ENCODE measurements at regions not wholly inside any gene's neighbourhood (a gene's known extent, or its start where the extent isn't known, plus 50 kb on each side); places are given as distances from the start of the nearest gene placed in this dataset.

- no peak overlapping the region for H3K27ac Mint-ChIP-seq
- peaks cover 2% of the 10 kb centered on the region for H3K4me1 Mint-ChIP-seq (ENCODE audit: low read depth)
- peaks cover 3% of the 10 kb centered on the region for H3K27me3 Mint-ChIP-seq (ENCODE audit: low read depth)
- H3K4me3 Mint-ChIP-seq: no peak overlapping the region
- H3K36me3 Mint-ChIP-seq (ENCODE audit: low read depth): peaks cover 2% of the 10 kb centered on the region
- H3K9me3 Mint-ChIP-seq: peaks cover 14% of the 10 kb centered on the region
These were observed 862.0 kb upstream of the ID2 start for GRCh38 chr2:7819850-7820249.

- H3K36me3 Mint-ChIP-seq (ENCODE audit: low read depth): no peaks in the 10 kb centered on the region
- peak overlapping the region; percentile 15 for H3K27ac Mint-ChIP-seq
- H3K4me1 Mint-ChIP-seq (ENCODE audit: low read depth): peaks cover 21% of the 10 kb centered on the region
- H3K27me3 Mint-ChIP-seq (ENCODE audit: low read depth): no peaks in the 10 kb centered on the region
- H3K9me3 Mint-ChIP-seq: peaks cover 12% of the 10 kb centered on the region
- H3K4me3 Mint-ChIP-seq: no peak overlapping the region
These were observed 857.6 kb upstream of the ID2 start for GRCh38 chr2:7824211-7824610.

- peaks cover 21% of the 10 kb centered on the region for H3K4me1 Mint-ChIP-seq (ENCODE audit: low read depth)
These were observed 856.1 kb upstream of the ID2 start for GRCh38 chr2:7825591-7826312.

GRCh38 chr2:7826656-7827055, 855.2 kb upstream of the ID2 start:
- Mint-ChIP-seq H3K9me3 (peaks cover 10% of the 10 kb centered on the region), H3K36me3 (ENCODE audit: low read depth) (no peaks in the 10 kb centered on the region), H3K27ac (peak overlapping the region; percentile 79), H3K4me1 (ENCODE audit: low read depth) (peaks cover 21% of the 10 kb centered on the region), H3K4me3 (peak overlapping the region; percentile 50), H3K27me3 (ENCODE audit: low read depth) (no peaks in the 10 kb centered on the region)

More at GRCh38 chr2:7825591-7826312, 856.1 kb upstream of the ID2 start:
- Mint-ChIP-seq H3K9me3 (peaks cover 7% of the 10 kb centered on the region), H3K27me3 (ENCODE audit: low read depth) (no peaks in the 10 kb centered on the region), H3K36me3 (ENCODE audit: low read depth) (no peaks in the 10 kb centered on the region), H3K4me3 (no peak overlapping the region), H3K27ac (peak overlapping the region; percentile 69)

GRCh38 chr2:7829241-7829640, 852.6 kb upstream of the ID2 start:
- H3K4me1 Mint-ChIP-seq (ENCODE audit: low read depth): peaks cover 21% of the 10 kb centered on the region
- no peak overlapping the region for H3K4me3 Mint-ChIP-seq
- no peaks in the 10 kb centered on the region for H3K27me3 Mint-ChIP-seq (ENCODE audit: low read depth)
- no peak overlapping the region for H3K27ac Mint-ChIP-seq
- peaks cover 11% of the 10 kb centered on the region for H3K9me3 Mint-ChIP-seq
- no peaks in the 10 kb centered on the region for H3K36me3 Mint-ChIP-seq (ENCODE audit: low read depth)

GRCh38 chr2:7830616-7831015, 851.2 kb upstream of the ID2 start:
- no peak overlapping the region for H3K27ac Mint-ChIP-seq
- H3K4me1 Mint-ChIP-seq (ENCODE audit: low read depth): peaks cover 23% of the 10 kb centered on the region
- no peaks in the 10 kb centered on the region for H3K27me3 Mint-ChIP-seq (ENCODE audit: low read depth)

GRCh38 chr2:7835151-7835550, 846.7 kb upstream of the ID2 start:
- peak overlapping the region; percentile 17 for H3K27ac Mint-ChIP-seq
- H3K9me3 Mint-ChIP-seq: peaks cover 8% of the 10 kb centered on the region
- H3K36me3 Mint-ChIP-seq (ENCODE audit: low read depth): no peaks in the 10 kb centered on the region
- peaks cover 10% of the 10 kb centered on the region for H3K4me1 Mint-ChIP-seq (ENCODE audit: low read depth)
- no peak overlapping the region for H3K4me3 Mint-ChIP-seq
- no peaks in the 10 kb centered on the region for H3K27me3 Mint-ChIP-seq (ENCODE audit: low read depth)

More at GRCh38 chr2:7830616-7831015, 851.2 kb upstream of the ID2 start:
- H3K9me3 Mint-ChIP-seq: peaks cover 15% of the 10 kb centered on the region
- H3K36me3 Mint-ChIP-seq (ENCODE audit: low read depth): no peaks in the 10 kb centered on the region
- H3K4me3 Mint-ChIP-seq: no peak overlapping the region

GRCh38 chr2:7835693-7836680, 845.9 kb upstream of the ID2 start:
- Mint-ChIP-seq H3K9me3 (peaks cover 11% of the 10 kb centered on the region), H3K4me1 (ENCODE audit: low read depth) (peaks cover 12% of the 10 kb centered on the region), H3K36me3 (ENCODE audit: low read depth) (no peaks in the 10 kb centered on the region), H3K27me3 (ENCODE audit: low read depth) (no peaks in the 10 kb centered on the region), H3K4me3 (no peak overlapping the region), H3K27ac (no peak overlapping the region)

- H3K9me3 Mint-ChIP-seq: peaks cover 10% of the 10 kb centered on the region
- no peaks in the 10 kb centered on the region for H3K27me3 Mint-ChIP-seq (ENCODE audit: low read depth)
- H3K4me1 Mint-ChIP-seq (ENCODE audit: low read depth): peaks cover 21% of the 10 kb centered on the region
- H3K36me3 Mint-ChIP-seq (ENCODE audit: low read depth): peaks cover 2% of the 10 kb centered on the region
- H3K4me3 Mint-ChIP-seq: no peak overlapping the region
- H3K27ac Mint-ChIP-seq: no peak overlapping the region
These were observed 844.6 kb upstream of the ID2 start for GRCh38 chr2:7837237-7837760.

- Mint-ChIP-seq H3K4me3 (no peak overlapping the region), H3K27me3 (ENCODE audit: low read depth) (no peaks in the 10 kb centered on the region), H3K4me1 (ENCODE audit: low read depth) (peaks cover 21% of the 10 kb centered on the region), H3K9me3 (peaks cover 10% of the 10 kb centered on the region), H3K36me3 (ENCODE audit: low read depth) (peaks cover 2% of the 10 kb centered on the region), H3K27ac (no peak overlapping the region)
These were observed 843.2 kb upstream of the ID2 start for GRCh38 chr2:7838669-7839068.

GRCh38 chr2:7840651-7841380, 841.0 kb upstream of the ID2 start:
- H3K27ac Mint-ChIP-seq: no peak overlapping the region
- H3K27me3 Mint-ChIP-seq (ENCODE audit: low read depth): no peaks in the 10 kb centered on the region
- H3K4me3 Mint-ChIP-seq: no peak overlapping the region
- H3K36me3 Mint-ChIP-seq (ENCODE audit: low read depth): peaks cover 2% of the 10 kb centered on the region
- H3K9me3 Mint-ChIP-seq: peaks cover 6% of the 10 kb centered on the region
- peaks cover 15% of the 10 kb centered on the region for H3K4me1 Mint-ChIP-seq (ENCODE audit: low read depth)

GRCh38 chr2:7841751-7842150, 840.1 kb upstream of the ID2 start:
- H3K4me1 Mint-ChIP-seq (ENCODE audit: low read depth): peaks cover 15% of the 10 kb centered on the region
- no peak overlapping the region for H3K27ac Mint-ChIP-seq
- peaks cover 6% of the 10 kb centered on the region for H3K9me3 Mint-ChIP-seq

GRCh38 chr2:7844414-7844965, 837.4 kb upstream of the ID2 start:
- Mint-ChIP-seq H3K27me3 (ENCODE audit: low read depth) (no peaks in the 10 kb centered on the region), H3K27ac (no peak overlapping the region), H3K36me3 (ENCODE audit: low read depth) (peaks cover 2% of the 10 kb centered on the region), H3K4me3 (no peak overlapping the region), H3K9me3 (peaks cover 6% of the 10 kb centered on the region), H3K4me1 (ENCODE audit: low read depth) (peaks cover 31% of the 10 kb centered on the region)

More at GRCh38 chr2:7841751-7842150, 840.1 kb upstream of the ID2 start:
- Mint-ChIP-seq H3K27me3 (ENCODE audit: low read depth) (no peaks in the 10 kb centered on the region), H3K36me3 (ENCODE audit: low read depth) (peaks cover 2% of the 10 kb centered on the region), H3K4me3 (no peak overlapping the region)

GRCh38 chr2:7845332-7845731, 836.5 kb upstream of the ID2 start:
- Mint-ChIP-seq H3K36me3 (ENCODE audit: low read depth) (peaks cover 2% of the 10 kb centered on the region), H3K4me1 (ENCODE audit: low read depth) (peaks cover 33% of the 10 kb centered on the region), H3K4me3 (no peak overlapping the region), H3K9me3 (peaks cover 6% of the 10 kb centered on the region), H3K27me3 (ENCODE audit: low read depth) (no peaks in the 10 kb centered on the region), H3K27ac (no peak overlapping the region)
